Stimulated activated CD4-positive, alpha-beta T cell treated with anti-CD3 and anti-CD28 coated beads, Interleukin-15, amount 100 ng/mL, for 48 hours (primary cell): ENCODE measurements at regions not wholly inside any gene's neighbourhood (a gene's known extent, or its start where the extent isn't known, plus 50 kb on each side); places are given as distances from the start of the nearest gene placed in this dataset.
"Not testable (repeated sequence)": the region's sequence is repeated elsewhere in the genome, so short reads cannot be mapped to it uniquely, and the experiment has no call there.

Experiments
- DNase-seq, 2 donors: peaks; one replicate each; pipeline ENCODE4 v3.0.0-alpha.2; 2020; ENCODE audit warnings: low read depth in 2 of 2

GRCh38 chr16:88266935-88267551 lies 115.7 kb upstream of the ZNF469 start:
- DNase-seq: not testable (repeated sequence)

DNA sequence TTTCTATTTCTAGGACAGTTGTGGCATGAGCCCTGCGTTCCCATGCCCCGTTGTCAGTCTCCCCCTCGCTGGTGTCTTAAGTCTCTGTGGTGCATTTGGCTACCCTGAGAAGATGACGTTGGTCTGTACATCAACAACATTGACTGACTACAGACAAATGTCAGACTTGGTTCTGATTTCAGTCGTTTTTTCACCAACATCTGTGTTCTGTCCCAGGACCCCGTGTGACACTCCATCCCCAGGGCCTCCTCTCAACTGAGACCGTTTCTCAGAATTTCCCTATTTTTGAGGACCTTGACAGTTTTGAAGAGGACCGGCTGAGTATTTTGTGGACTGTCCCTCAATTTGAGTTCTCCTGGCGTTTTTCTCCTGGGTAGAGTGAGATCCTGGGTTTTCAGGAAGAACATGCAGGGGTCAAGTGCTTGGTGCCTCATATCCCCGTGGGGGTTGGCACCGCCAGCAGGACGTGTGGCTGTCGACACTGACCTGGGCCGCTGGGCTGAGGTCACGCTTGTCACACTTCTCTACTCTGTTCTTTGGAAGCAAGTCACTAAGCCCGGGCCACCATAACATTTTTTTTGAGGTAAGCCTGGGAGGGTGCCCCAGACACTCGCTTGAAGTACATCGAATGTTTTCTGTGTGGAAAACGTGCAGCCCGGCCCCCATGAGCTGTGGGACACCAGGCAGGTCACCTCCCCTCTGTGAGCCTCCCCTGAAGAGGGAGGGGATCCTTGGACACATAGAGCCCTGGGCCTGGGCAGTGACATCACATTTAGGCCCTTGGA lies 114.4 kb upstream of the ZNF469 start:
- not testable (repeated sequence) for DNase-seq

DNA sequence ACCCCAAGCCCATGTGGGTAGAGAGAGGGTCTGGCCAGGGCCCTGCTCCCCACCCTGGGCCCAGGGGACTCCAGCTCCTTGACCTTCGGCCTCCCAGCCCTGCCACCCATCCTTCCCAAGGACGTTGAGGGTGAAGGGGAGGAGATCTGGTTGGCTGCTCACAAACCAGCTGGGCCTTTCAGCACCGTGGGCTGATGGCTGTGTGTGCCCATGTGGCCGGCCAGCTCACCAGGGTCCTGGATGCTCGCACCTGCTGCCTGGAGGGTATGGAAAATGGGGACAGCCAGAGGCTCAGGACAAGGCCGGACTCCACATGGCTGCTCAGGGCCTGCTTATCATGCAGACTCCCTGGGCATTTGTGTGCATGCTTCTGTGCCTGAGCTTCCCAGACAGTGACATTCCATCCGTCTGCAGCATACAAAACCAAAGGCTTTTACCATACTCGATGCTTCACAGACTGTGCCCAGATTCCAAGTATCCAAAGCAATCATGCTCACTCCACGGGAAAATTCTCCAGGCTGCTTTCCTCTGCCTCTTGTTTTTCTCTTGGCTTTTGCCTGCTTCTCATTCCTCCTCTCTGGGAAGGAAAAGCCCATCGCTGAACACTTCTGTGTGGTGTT lies 112.5 kb upstream of the ZNF469 start:
- not testable (repeated sequence) for DNase-seq

- DNase-seq: not testable (repeated sequence)
Observed at GRCh38 chr16:88271296-88271695, 111.5 kb upstream of the ZNF469 start.

GRCh38 chr16:88271776-88272175 lies 111.0 kb upstream of the ZNF469 start:
- not testable (repeated sequence) for DNase-seq

GRCh38 chr16:88272437-88272836 lies 110.3 kb upstream of the ZNF469 start:
- DNase-seq: not testable (repeated sequence)

- not testable (repeated sequence) for DNase-seq
Observed at GRCh38 chr16:88274126-88274750, 108.5 kb upstream of the ZNF469 start.

DNA sequence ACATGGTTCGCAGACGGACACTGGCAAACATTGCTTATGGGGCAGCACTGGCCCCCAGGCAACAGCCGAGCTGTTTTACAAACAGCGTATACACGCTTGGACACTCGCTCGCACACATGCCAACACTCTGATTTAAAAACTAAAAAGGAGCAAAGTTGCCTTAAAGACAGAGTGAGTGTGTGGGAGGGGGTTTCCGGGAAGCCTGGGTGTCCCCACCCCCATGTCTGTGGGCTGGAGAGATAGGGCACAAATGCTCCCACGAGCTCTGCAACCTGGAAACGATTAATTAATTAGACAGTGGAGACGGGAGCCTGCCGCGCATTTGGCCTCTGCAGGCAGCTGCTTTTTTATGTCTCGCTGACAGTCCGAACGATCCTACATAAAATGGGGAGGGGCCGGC lies 107.9 kb upstream of the ZNF469 start:
- no peak for DNase-seq

- not testable (repeated sequence) for DNase-seq
Observed at GRCh38 chr16:88275336-88276122, 107.2 kb upstream of the ZNF469 start.

- not testable (repeated sequence) for DNase-seq
Observed at GRCh38 chr16:88276123-88276588, 106.6 kb upstream of the ZNF469 start.

DNA sequence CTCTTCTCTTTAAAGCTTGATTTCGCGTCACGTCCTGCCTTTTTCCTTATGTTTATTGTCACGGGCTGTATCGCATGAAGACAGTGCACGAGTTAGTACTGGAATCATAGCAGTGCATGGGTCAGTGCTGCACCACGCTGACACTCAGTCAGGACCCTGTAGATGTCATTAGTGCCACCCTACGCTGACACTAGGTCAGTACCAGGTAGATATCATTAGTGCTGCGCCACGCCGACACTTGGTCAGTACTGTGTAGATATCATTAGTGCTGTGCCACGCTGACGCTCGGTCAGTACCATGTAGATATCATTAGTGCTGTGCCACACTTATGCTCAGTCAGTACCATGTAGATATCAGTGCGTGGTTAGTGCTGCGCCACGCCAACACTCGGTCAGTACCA lies 106.2 kb upstream of the ZNF469 start:
- no peak for DNase-seq

DNA sequence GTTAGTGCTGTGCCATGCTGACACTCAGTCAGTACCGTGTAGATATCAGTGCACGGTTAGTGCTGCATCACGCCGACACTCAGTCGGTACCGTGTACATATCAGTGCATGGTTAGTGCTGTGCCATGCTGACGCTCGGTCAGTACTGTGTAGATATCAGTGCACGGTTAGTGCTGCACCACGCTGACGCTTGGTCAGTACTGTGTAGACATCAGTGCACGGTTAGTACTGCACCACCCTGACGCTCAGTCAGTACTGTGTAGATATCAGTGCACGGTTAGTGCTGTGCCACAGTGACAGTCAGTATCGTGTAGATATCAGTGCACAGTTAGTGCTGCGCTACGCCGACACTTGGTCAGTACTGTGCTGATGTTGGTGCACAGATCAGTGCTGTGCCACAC lies 102.8 kb upstream of the ZNF469 start:
- no peak for DNase-seq

GRCh38 chr16:88281858-88282563 lies 100.7 kb upstream of the ZNF469 start:
- no peak for DNase-seq

- DNase-seq: no peak
Observed at GRCh38 chr16:88282564-88283395, 100.0 kb upstream of the ZNF469 start.

- no peak for DNase-seq
Observed at GRCh38 chr16:88283596-88283995, 99.2 kb upstream of the ZNF469 start.

DNA sequence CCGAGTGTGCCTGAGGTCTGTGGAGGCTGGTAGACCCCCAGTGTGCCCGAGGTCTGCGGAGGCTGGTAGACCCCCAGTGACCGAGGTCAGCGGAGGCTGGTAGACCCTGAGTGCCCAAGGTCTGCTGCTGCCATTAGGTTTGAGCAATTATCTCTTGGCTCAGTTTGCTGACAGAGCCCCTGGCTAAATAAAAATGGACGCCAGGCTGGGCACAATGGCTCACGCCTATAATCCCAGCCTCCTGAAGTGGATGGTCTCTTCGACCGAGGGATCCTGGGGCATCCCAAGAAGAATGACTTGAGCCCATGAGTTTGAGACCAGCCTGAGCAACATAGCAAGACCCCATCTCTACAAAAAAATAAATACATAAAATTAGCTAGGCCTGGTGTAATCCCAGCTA lies 98.7 kb upstream of the ZNF469 start:
- DNase-seq: no peak

DNA sequence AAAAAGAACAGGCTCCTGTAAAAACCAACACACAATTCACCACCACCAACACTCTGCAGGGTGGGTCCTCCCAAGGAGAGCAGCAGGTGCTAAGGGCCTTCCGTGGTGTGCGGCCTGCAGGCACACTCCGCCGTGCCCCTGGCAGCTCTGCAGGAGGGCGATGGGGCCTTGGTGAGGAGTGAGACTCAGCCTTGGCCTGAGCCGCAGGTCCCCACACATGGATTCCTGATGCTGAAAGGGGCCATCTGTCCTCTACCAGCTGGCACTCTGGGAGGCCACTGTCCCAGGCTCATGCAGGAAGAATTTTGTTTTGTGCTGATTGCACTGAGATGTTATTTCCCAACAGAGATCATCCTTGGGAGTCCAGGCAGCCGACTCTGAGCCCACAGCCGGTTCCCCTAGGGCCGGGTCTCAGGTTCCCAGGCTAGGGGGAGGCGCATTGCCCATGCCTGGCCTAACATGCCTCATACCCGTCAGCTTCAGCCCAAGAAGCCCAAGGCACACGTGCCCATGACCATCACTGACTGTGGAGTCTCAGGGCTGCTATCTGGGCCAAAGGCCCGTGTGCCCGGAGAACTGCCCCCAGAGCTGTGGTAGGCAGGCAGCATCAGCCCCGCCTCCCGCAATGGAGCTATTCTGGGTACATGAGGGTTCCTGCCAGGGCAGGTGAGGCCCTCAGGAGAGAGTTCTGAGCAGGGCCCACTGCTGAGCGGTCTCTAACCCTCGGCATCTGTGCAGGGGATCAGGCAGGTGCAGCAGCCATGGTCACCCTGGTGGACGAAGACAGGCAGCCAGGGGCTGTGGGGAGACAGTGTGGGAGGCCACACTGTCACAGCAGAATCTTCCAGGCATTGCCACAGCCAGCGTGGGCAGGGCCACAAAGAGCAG lies 97.9 kb upstream of the ZNF469 start:
- DNase-seq: no peak

- DNase-seq: no peak
Observed at GRCh38 chr16:88285514-88285822, 97.3 kb upstream of the ZNF469 start.

- no peak for DNase-seq
Observed at GRCh38 chr16:88286301-88286923, 96.3 kb upstream of the ZNF469 start.
